ENCODE measurements at regions not wholly inside any gene's neighbourhood (a gene's known extent, or its start where the extent isn't known, plus 50 kb on each side); places are given as distances from the start of the nearest gene placed in this dataset.

DNA sequence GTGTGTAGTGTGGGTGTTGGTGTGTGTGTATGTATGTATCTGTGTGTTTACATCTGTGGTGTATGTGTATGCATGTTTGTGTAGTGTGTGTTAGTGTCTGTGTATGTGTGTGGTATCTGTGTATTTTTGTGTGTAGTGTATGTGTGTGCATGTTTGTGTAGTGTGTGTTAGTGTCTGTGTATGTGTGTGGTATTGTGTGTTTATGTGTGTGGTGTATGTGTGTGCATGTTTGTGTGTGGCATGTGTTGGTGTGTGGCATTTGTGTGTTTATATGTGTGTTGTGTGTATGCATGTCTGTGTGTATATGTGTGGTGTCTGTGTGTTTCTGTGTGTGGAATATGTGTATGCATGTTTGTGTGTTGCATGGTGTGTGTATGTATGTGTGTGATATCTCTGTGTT lies 96.4 kb downstream of the CMPK2 start:
- no peak overlapping the region for H3K27ac ChIP-seq
- no peak overlapping the region for H3K4me3 ChIP-seq
- TF ChIP-seq, protein P1, sequence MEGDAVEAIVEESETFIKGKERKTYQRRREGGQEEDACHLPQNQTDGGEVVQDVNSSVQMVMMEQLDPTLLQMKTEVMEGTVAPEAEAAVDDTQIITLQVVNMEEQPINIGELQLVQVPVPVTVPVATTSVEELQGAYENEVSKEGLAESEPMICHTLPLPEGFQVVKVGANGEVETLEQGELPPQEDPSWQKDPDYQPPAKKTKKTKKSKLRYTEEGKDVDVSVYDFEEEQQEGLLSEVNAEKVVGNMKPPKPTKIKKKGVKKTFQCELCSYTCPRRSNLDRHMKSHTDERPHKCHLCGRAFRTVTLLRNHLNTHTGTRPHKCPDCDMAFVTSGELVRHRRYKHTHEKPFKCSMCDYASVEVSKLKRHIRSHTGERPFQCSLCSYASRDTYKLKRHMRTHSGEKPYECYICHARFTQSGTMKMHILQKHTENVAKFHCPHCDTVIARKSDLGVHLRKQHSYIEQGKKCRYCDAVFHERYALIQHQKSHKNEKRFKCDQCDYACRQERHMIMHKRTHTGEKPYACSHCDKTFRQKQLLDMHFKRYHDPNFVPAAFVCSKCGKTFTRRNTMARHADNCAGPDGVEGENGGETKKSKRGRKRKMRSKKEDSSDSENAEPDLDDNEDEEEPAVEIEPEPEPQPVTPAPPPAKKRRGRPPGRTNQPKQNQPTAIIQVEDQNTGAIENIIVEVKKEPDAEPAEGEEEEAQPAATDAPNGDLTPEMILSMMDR (IDR thresholded peaks at IDR 0.05), result no peak
- TF ChIP-seq POLR2A (IDR thresholded peaks at IDR 0.05) (no peak), POLR2AphosphoS5 (IDR thresholded peaks at IDR 0.05) (no peak), EP300 (IDR thresholded peaks at IDR 0.05) (no peak)
- H3K9me3 ChIP-seq, result no peaks in the 10 kb centered on the region
- H3K4me1 ChIP-seq, result peaks cover 7% of the 10 kb centered on the region
- no peak for DNase-seq (ENCODE audit: low spot score in 2 of 2)
- H3K36me3 ChIP-seq, result no peaks in the 10 kb centered on the region
- peaks cover 21% of the 10 kb centered on the region for H3K27me3 ChIP-seq

DNA sequence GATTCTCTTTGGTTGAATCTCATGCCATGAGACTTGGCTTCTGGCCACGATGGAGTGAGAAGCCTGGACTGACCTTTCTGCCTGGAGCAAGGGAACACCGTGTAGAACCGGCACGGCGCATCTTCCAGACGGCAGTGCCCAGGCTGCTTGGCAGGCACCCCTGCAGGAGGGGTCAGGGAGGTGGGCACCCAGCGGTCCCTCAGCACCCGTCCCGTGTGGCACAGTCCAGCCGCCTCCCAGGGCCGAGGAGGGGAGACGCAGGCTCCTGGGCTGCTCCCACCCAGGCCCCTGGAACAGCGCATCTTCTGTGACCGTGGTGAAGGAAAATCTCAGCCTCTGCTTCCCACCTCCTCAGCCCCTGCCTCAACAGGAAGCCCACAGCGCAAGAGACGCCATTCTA lies 95.7 kb downstream of the CMPK2 start:
- TF ChIP-seq POLR2AphosphoS5 (IDR thresholded peaks at IDR 0.05) (no peak), EP300 (IDR thresholded peaks at IDR 0.05) (no peak), POLR2A (IDR thresholded peaks at IDR 0.05) (no peak)
- TF ChIP-seq, protein P1 (IDR thresholded peaks at IDR 0.05), result no peak
- H3K27me3 ChIP-seq, result peaks cover 21% of the 10 kb centered on the region
- H3K27ac ChIP-seq, result no peak overlapping the region
- H3K4me1 ChIP-seq, result peaks cover 7% of the 10 kb centered on the region
- DNase-seq (ENCODE audit: low spot score in 2 of 2), result no peak
- H3K36me3 ChIP-seq, result no peaks in the 10 kb centered on the region
- H3K9me3 ChIP-seq, result no peaks in the 10 kb centered on the region
- no peak overlapping the region for H3K4me3 ChIP-seq
- 76% methylated on average over 12 of the region's 16 CpGs for WGBS

GRCh38 chr2:6771634-6772611 lies 93.8 kb downstream of the CMPK2 start:
- TF ChIP-seq, protein P1 (IDR thresholded peaks at IDR 0.05), result no peak
- no peak for TF ChIP-seq EP300 (IDR thresholded peaks at IDR 0.05)
- no peak for TF ChIP-seq POLR2A (IDR thresholded peaks at IDR 0.05)
- no peak for TF ChIP-seq POLR2AphosphoS5 (IDR thresholded peaks at IDR 0.05)
- WGBS, result 61% methylated on average over 19 of the region's 19 CpGs
- Histone ChIP-seq H3K27me3 (peaks cover 24% of the 10 kb centered on the region), H3K4me3 (no peak overlapping the region), H3K27ac (no peak overlapping the region), H3K4me1 (peaks cover 7% of the 10 kb centered on the region), H3K36me3 (no peaks in the 10 kb centered on the region), H3K9me3 (no peaks in the 10 kb centered on the region)
- DNase-seq (ENCODE audit: low spot score in 2 of 2), result no peak

DNA sequence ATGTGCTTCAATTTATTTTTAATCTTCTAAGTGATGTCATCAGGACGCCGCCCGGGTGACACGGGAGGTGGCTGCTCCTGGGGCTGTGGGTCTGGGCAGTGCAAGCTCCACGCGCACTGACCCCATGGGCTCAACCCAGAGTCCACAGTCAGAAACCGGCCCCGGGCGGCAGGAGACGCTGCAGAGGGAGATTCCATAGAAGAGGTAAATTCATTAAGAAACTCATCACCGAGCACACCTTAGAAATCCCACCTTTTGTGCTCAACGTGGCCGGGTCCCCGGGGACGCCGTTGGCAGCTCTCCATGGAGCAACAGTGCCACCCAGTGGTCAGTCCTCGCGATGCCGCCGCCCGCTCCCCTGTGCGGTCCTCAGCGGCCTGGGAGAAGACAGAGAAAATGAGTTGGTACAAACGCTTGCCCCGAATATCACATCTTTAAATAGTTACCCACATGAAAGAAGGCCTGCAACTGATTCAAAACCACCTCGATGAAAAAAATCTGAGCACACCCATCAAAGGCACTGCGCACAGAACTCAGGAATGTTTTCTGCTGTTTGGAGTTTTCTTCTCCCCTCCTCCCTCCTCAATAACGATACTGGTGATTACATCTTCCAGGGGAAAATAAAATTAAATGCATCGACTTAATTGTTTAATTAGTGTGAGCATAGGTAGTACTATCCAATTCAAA lies 92.6 kb downstream of the CMPK2 start:
- 8% methylated on average over 25 of the region's 29 CpGs for WGBS
- TF ChIP-seq, protein P1 (IDR thresholded peaks at IDR 0.05), result peak in 1 of 2 donors; percentile 81
- no peak for TF ChIP-seq POLR2AphosphoS5 (IDR thresholded peaks at IDR 0.05)
- Histone ChIP-seq H3K9me3 (no peaks in the 10 kb centered on the region), H3K4me3 (no peak overlapping the region), H3K36me3 (no peaks in the 10 kb centered on the region), H3K4me1 (peaks cover 7% of the 10 kb centered on the region), H3K27me3 (peaks cover 24% of the 10 kb centered on the region), H3K27ac (no peak overlapping the region)
- DNase-seq (ENCODE audit: low spot score in 2 of 2), result no peak

GRCh38 chr2:6773694-6774044 lies 92.0 kb downstream of the CMPK2 start:
- Histone ChIP-seq H3K27me3 (peaks cover 24% of the 10 kb centered on the region), H3K9me3 (no peaks in the 10 kb centered on the region), H3K36me3 (no peaks in the 10 kb centered on the region), H3K27ac (no peak overlapping the region), H3K4me1 (peaks cover 7% of the 10 kb centered on the region), H3K4me3 (no peak overlapping the region)
- WGBS, result 65% methylated on average over 7 of the region's 7 CpGs
- no peak for DNase-seq (ENCODE audit: low spot score in 2 of 2)
- no peak for TF ChIP-seq POLR2AphosphoS5 (IDR thresholded peaks at IDR 0.05)
- no peak for TF ChIP-seq EP300 (IDR thresholded peaks at IDR 0.05)
- TF ChIP-seq, protein P1 (IDR thresholded peaks at IDR 0.05), result no peak
- TF ChIP-seq POLR2A (IDR thresholded peaks at IDR 0.05), result no peak
